ENCODE measurements at regions not wholly inside any gene's neighbourhood (a gene's known extent, or its start where the extent isn't known, plus 50 kb on each side); places are given as distances from the start of the nearest gene placed in this dataset.

DNA sequence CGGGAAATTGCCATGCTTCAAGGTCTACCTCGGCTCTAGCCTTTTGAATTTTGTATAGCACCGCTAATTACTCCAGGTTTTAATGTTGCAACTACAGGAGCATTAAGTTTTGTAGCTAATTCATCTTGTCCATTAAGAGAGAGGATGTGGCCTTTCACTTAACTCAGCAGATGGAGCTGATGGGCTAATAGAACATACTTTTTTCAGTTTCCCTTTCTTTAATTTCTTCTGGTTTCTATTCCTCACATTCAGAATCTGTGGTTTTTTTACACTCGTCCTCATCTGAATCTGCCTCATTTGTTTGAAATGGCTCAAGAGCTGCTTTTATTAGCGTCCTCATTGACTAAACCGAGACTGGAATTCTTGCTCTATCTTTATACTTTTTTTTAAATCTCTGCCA is 2085.7 kb upstream of the C9orf72 start (continued):
- TF ChIP-seq, protein P1, sequence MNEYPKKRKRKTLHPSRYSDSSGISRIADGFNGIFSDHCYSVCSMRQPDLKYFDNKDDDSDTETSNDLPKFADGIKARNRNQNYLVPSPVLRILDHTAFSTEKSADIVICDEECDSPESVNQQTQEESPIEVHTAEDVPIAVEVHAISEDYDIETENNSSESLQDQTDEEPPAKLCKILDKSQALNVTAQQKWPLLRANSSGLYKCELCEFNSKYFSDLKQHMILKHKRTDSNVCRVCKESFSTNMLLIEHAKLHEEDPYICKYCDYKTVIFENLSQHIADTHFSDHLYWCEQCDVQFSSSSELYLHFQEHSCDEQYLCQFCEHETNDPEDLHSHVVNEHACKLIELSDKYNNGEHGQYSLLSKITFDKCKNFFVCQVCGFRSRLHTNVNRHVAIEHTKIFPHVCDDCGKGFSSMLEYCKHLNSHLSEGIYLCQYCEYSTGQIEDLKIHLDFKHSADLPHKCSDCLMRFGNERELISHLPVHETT (CRISPR knock-in tag; conservative IDR thresholded peaks at IDR 0.05): no peak

DNA sequence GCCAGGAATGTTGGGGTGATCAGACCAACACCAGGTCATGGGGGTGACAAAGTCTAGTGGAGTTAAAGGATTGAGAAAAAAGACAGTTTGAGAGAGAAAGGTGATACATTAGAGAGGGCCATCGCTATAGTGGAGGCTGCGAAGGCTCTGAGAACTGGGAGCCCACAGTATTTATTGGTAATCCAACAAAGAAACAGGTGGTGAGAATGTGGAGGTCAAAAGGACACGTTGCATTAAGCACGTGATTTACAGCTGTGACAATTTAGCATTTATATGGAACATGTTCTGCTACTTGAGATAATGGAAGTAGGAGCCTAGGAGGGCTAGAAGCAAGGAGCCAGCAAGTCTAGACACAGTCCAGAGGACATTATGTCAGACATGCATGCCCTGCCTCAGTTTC is 2086.5 kb upstream of the C9orf72 start:
- no peaks in the 10 kb centered on the region for H3K27me3 ChIP-seq (ENCODE audit: control insufficient read depth in 1 of 2, insufficient read depth in 2 of 2, low read length in 2 of 2)
- H3K4me1 ChIP-seq (ENCODE audit: insufficient read depth, low read length): no peaks in the 10 kb centered on the region
- intact Hi-C loops (cut with micrococcal nuclease; ENCODE audit: unreplicated experiment) (no loop called here), in situ Hi-C loops (cut with HindIII; ENCODE audit: extremely low pct_ligation_motif_present, low pct_unique_long_range_greater_than_20kb) (no loop called here)
- H3K4me2 ChIP-seq (ENCODE audit: low read depth, low read length): no peak overlapping the region
- DNase-seq (ENCODE audit: low spot score): no peak
- WGBS (ENCODE audit: low lambda C conversion rate): 9% methylated on average over 4 of the region's 4 CpGs
- CTCF ChIA-PET (ENCODE audit: low intra/inter-chr PET ratio, low total read pairs): no interaction called here
- no TSS peak for BruUV-seq (replicated peaks)
- ATAC-seq: no peak
- no peaks in the 10 kb centered on the region for H3K9me3 ChIP-seq (ENCODE audit: low read length)
- TF ChIP-seq FOSL1 (CRISPR knock-in tag; IDR thresholded peaks at IDR 0.05; ENCODE audit: borderline replicate concordance) (no peak), SMC3 (IDR thresholded peaks at IDR 0.05; ENCODE audit: low read length) (no peak), TGIF2 (CRISPR knock-in tag; IDR thresholded peaks at IDR 0.05) (no peak), ARNTL (CRISPR knock-in tag; IDR thresholded peaks at IDR 0.05) (no peak), FOXC1 (CRISPR knock-in tag; IDR thresholded peaks at IDR 0.05; ENCODE audit: borderline replicate concordance) (no peak), FOXA1 (IDR thresholded peaks at IDR 0.05) (no peak), FOXA1 (CRISPR knock-in tag; IDR thresholded peaks at IDR 0.05) (no peak), SNAI1 (CRISPR knock-in tag; IDR thresholded peaks at IDR 0.05; ENCODE audit: borderline replicate concordance) (no peak), ZNF329 (CRISPR knock-in tag; IDR thresholded peaks at IDR 0.05; ENCODE audit: low read depth) (no peak), GATAD2A (CRISPR knock-in tag; IDR thresholded peaks at IDR 0.05) (no peak), NFKB2 (CRISPR knock-in tag; IDR thresholded peaks at IDR 0.05; ENCODE audit: borderline replicate concordance) (no peak)
- TF ChIP-seq, protein P2, sequence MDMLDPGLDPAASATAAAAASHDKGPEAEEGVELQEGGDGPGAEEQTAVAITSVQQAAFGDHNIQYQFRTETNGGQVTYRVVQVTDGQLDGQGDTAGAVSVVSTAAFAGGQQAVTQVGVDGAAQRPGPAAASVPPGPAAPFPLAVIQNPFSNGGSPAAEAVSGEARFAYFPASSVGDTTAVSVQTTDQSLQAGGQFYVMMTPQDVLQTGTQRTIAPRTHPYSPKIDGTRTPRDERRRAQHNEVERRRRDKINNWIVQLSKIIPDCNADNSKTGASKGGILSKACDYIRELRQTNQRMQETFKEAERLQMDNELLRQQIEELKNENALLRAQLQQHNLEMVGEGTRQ (IDR thresholded peaks at IDR 0.05; ENCODE audit: low read depth, low read length): no peak
- TF ChIP-seq, protein P2 (CRISPR knock-in tag; IDR thresholded peaks at IDR 0.05; ENCODE audit: borderline replicate concordance): no peak
- no peak overlapping the region for H2AFZ ChIP-seq (ENCODE audit: low read length)
- POLR2A ChIA-PET: no interaction called here
- H3K36me3 ChIP-seq (replicated peaks in 1 of 2; ENCODE audit: control insufficient read depth in 1 of 2, insufficient read depth in 2 of 2, low read length in 2 of 2): no peaks in the 10 kb centered on the region
- no peak overlapping the region for H3K4me3 ChIP-seq (replicated peaks in 1 of 3; ENCODE audit: insufficient read depth in 1 of 3, low read depth in 2 of 3, low read length in 3 of 3)
- H4K20me1 ChIP-seq (ENCODE audit: insufficient read depth, low read length): no peaks in the 10 kb centered on the region
- no peak overlapping the region for H3K9ac ChIP-seq (ENCODE audit: insufficient read depth, low read depth, low read length)
- H3K79me2 ChIP-seq (ENCODE audit: insufficient read depth, low read length): no peaks in the 10 kb centered on the region
- no peak overlapping the region for H3K27ac ChIP-seq (ENCODE audit: extremely low read length, insufficient read depth, low read length)
- no peak for FAIRE-seq
